HCT116 (cell line): ENCODE measurements at regions not wholly inside any gene's neighbourhood (a gene's known extent, or its start where the extent isn't known, plus 50 kb on each side); places are given as distances from the start of the nearest gene placed in this dataset.

Experiments
- ATAC-seq: fragments of 200-7000 bp; cut with Tn5 transposase; 2 replicates; pipeline ENCODE4 v1.9.1; 2020; ENCODE audit warnings: mild to moderate bottlenecking, moderate library complexity
- BruUV-seq: library from RNA; stranded (reverse); fragments of 400-500 nt; replicated peaks from 2 replicates; lab custom pipeline; 2021; lab: Mats Ljungman, UMichigan
- CTCF ChIA-PET: fragments of 300-600 bp; sonication (Branson Sonifier 250); formaldehyde crosslinking; loops from one replicate; lab custom pipeline; 2021; ENCODE audit warnings: antibody characterized with exemption; lab: Charles Lee
- POLR2A ChIA-PET: fragments of 300-600, 350-600 bp; sonication (Branson Sonifier 250); formaldehyde crosslinking; loops from one replicate; lab custom pipeline; 2021; ENCODE audit warnings: antibody characterized with exemption; lab: Charles Lee
- RAD21 ChIA-PET, 2 experiments: fragments of 300-600 bp; sonication (Branson Sonifier 250); formaldehyde crosslinking; loops; one replicate each; lab custom pipeline; 2023; ENCODE audit warnings: low total read pairs in 2 of 2; ENCODE audit not compliant: uncharacterized antibody in 2 of 2, unreplicated experiment in 2 of 2, low non-redundant PET in 1 of 2; lab: Charles Lee
- DNase-seq: peaks from one replicate; pipeline ENCODE4 v3.0.0-alpha.2; 2010; ENCODE audit warnings: low read depth, low spot score
- H2AFZ ChIP-seq: fragments of 200-600 bp; shearing (Covaris generic), sonication (generic); 2 replicates; pipeline ENCODE4 v1.6.1; 2017; ENCODE audit warnings: low read depth, mixed run types, mixed read lengths, antibody characterized with exemption, low read length; ENCODE audit not compliant: poor library complexity, severe bottlenecking
- H3K27ac ChIP-seq: 2 replicates; pipeline ENCODE4 v1.5.1; 2012; ENCODE audit warnings: low read depth, low read length
- H3K27me3 ChIP-seq: fragments of 200-600 bp; sonication (generic); 2 replicates; pipeline ENCODE4 v1.6.1; 2016; ENCODE audit warnings: mixed run types, low read length, mixed read lengths; ENCODE audit not compliant: insufficient read depth
- H3K36me3 ChIP-seq, 2 experiments: fragments of 200-500 bp in 1 of 2; fragments of 200-600 bp in 1 of 2; sonication (Bioruptor generic) in 1 of 2; sonication (generic) in 1 of 2; 2 replicates each; pipeline versions ENCODE4 v1.5.1 to v1.6.1; 2014 to 2016; ENCODE audit warnings: low read length in 2 of 2, inconsistent platforms in 1 of 2, mixed read lengths in 1 of 2, mixed run types in 1 of 2; ENCODE audit not compliant: insufficient read depth in 2 of 2, control insufficient read depth in 1 of 2
- H3K4me1 ChIP-seq, 2 experiments: fragments of 200-600 bp in 1 of 2; sonication (generic) in 1 of 2; 2 replicates each; pipeline versions ENCODE4 v1.5.1 to v1.6.1; 2012 to 2017; ENCODE audit warnings: low read length in 2 of 2, inconsistent platforms in 1 of 2, mild to moderate bottlenecking in 1 of 2, mixed read lengths in 1 of 2, mixed run types in 1 of 2, moderate library complexity in 1 of 2; ENCODE audit not compliant: insufficient read depth in 2 of 2, control insufficient read depth in 1 of 2
- H3K4me2 ChIP-seq: fragments of 200-600 bp; sonication (generic); 2 replicates; pipeline ENCODE4 v1.6.1; 2017; ENCODE audit warnings: mixed run types, low read length, mixed read lengths
- H3K4me3 ChIP-seq, 2 experiments: fragments of 200-600 bp in 1 of 2; sonication (generic) in 1 of 2; replicated peaks in 1 of 2; 2 replicates each; pipeline ENCODE4 v1.5.1; 2011 to 2016; ENCODE audit warnings: low read length in 2 of 2, control low read depth in 1 of 2, low read depth in 1 of 2, mild to moderate bottlenecking in 1 of 2, mixed read lengths in 1 of 2, mixed run types in 1 of 2
- H3K79me2 ChIP-seq: fragments of 200-600 bp; sonication (generic); 2 replicates; pipeline ENCODE4 v1.6.1; 2017; ENCODE audit warnings: mild to moderate bottlenecking, mixed run types, low read length, moderate library complexity, mixed read lengths; ENCODE audit not compliant: insufficient read depth
- H3K9ac ChIP-seq: fragments of 200-600 bp; sonication (generic); 2 replicates; pipeline ENCODE4 v1.6.1; 2016; ENCODE audit warnings: low read length, mixed read lengths
- H3K9me2 ChIP-seq: fragments of 200-600 bp; sonication (generic), shearing (Covaris generic); 2 replicates; pipeline ENCODE4 v1.6.1; 2017; ENCODE audit warnings: mixed run types, mild to moderate bottlenecking, moderate library complexity; ENCODE audit not compliant: insufficient read depth
- H3K9me3 ChIP-seq, 2 experiments: fragments of 200-500 bp in 1 of 2; fragments of 200-600 bp in 1 of 2; sonication (Bioruptor generic) in 1 of 2; sonication (generic) in 1 of 2; 2 replicates each; pipeline ENCODE4 v1.6.1; 2014 to 2017; ENCODE audit warnings: low read length in 2 of 2, mixed read lengths in 2 of 2, inconsistent platforms in 1 of 2, low read depth in 1 of 2, mild to moderate bottlenecking in 1 of 2, mixed run types in 1 of 2, moderate library complexity in 1 of 2; ENCODE audit not compliant: control insufficient read depth in 1 of 2, insufficient read depth in 1 of 2
- H4K20me1 ChIP-seq: fragments of 200-600 bp; sonication (generic), shearing (Covaris generic); 2 replicates; pipeline ENCODE4 v1.6.1; 2017; ENCODE audit warnings: mixed run types, mild to moderate bottlenecking, moderate library complexity; ENCODE audit not compliant: insufficient read depth
- ATF3 ChIP-seq: IDR thresholded peaks from 2 replicates; pipeline ENCODE4 v1.6.1; 2012
- EZH2phosphoT487 ChIP-seq: fragments of 200-600 bp; IDR thresholded peaks from 2 replicates; pipeline ENCODE4 v1.6.1; 2018; ENCODE audit warnings: antibody characterized with exemption, borderline replicate concordance
- intact Hi-C: fragments of 100-400 bp; cut with micrococcal nuclease; formaldehyde crosslinking; loops from 2 replicates; pipeline ENCODE4 v1.10.0; 2022
- TF ChIP-seq, protein P1 (sequence below), 3 experiments: fragments of 200-600 bp in 1 of 3; sonication (generic) in 1 of 3; IDR thresholded peaks in 2 of 3; conservative IDR thresholded peaks in 1 of 3; 2 replicates each; pipeline ENCODE4 v1.5.1; 2012 to 2017; ENCODE audit warnings: low read depth in 2 of 3, low read length in 2 of 3, antibody characterized with exemption in 1 of 3, borderline replicate concordance in 1 of 3, control low read depth in 1 of 3, mild to moderate bottlenecking in 1 of 3, mixed read lengths in 1 of 3, mixed run types in 1 of 3, moderate library complexity in 1 of 3; ENCODE audit not compliant: insufficient read depth in 1 of 3

DNA sequence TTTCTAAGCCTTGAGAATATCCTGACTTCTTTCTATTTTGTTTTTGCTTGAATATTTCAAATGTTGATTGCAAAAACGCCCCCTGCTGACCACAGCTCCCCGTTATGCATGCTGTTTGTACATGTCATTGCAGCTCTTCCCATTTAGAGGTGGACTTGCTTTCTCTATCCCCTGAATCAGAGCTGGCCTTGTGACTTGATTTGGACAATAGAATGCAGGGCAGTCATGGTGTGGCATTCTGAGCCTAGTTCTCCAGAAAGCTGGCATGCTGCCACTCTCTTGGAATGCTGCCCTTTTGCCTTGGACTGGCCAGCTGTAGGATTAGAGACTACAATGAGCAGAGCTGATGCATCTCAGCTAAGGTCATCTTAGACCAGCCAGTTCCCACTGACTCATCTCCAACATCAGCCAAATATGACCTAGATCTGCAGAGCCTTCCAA lies 1561.5 kb downstream of the MRPL39 start:
- no peaks in the 10 kb centered on the region for H3K27me3 ChIP-seq
- DNase-seq (no peak), ATAC-seq (no peak)
- H3K4me1 ChIP-seq: no peaks in the 10 kb centered on the region
- no peaks in the 10 kb centered on the region for H4K20me1 ChIP-seq
- RAD21 ChIA-PET: no interaction called here
- H3K36me3 ChIP-seq: no peaks in the 10 kb centered on the region
- peaks cover 12 to 18% of the 10 kb centered on the region in 2 experiments; a peak in 2 of 4 replicates for H3K9me3 ChIP-seq
- CTCF ChIA-PET: no interaction called here
- H2AFZ ChIP-seq: no peak overlapping the region
- H3K4me3 ChIP-seq: no peak overlapping the region
- H3K9me2 ChIP-seq: no peaks in the 10 kb centered on the region
- no peak overlapping the region for H3K4me2 ChIP-seq
- TF ChIP-seq, protein P1, sequence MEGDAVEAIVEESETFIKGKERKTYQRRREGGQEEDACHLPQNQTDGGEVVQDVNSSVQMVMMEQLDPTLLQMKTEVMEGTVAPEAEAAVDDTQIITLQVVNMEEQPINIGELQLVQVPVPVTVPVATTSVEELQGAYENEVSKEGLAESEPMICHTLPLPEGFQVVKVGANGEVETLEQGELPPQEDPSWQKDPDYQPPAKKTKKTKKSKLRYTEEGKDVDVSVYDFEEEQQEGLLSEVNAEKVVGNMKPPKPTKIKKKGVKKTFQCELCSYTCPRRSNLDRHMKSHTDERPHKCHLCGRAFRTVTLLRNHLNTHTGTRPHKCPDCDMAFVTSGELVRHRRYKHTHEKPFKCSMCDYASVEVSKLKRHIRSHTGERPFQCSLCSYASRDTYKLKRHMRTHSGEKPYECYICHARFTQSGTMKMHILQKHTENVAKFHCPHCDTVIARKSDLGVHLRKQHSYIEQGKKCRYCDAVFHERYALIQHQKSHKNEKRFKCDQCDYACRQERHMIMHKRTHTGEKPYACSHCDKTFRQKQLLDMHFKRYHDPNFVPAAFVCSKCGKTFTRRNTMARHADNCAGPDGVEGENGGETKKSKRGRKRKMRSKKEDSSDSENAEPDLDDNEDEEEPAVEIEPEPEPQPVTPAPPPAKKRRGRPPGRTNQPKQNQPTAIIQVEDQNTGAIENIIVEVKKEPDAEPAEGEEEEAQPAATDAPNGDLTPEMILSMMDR (IDR thresholded peaks at IDR 0.05 in 2 of 3, conservative IDR thresholded peaks at IDR 0.05 in 1 of 3; ENCODE audit: borderline replicate concordance in 1 of 3, insufficient read depth in 1 of 3, low read depth in 2 of 3, low read length in 2 of 3): 0 out of 6 replicates have a peak, but pooled peaks of 1 of the 3 experiments have one; percentile 7
- TF ChIP-seq EZH2phosphoT487: no peak
- intact Hi-C loops: no loop called here
- H3K79me2 ChIP-seq: no peaks in the 10 kb centered on the region
- POLR2A ChIA-PET: no interaction called here
- H3K27ac ChIP-seq: no peak overlapping the region
- no peak overlapping the region for H3K9ac ChIP-seq
- no TSS peak for BruUV-seq

DNA sequence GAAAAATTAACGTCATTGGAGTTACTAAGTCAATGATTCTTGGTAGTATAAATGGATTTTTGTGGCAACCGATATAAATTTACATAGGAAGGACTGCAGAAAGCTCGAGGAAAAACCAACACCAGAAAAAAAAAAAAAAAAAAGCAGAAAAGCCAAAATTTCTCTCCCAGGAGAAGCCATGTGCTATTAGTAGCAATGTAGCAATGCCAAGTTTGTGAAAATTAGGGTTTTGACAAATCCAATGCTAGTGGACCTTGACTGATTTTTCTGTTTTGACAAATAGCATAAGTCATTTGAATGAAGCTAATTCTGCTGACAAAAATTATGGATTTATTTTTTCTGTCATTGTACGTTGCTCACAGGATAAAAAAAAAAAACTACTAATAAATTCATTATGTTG lies 1561.9 kb downstream of the MRPL39 start:
- Histone ChIP-seq H3K4me3 (no peak overlapping the region), H3K27me3 (no peaks in the 10 kb centered on the region), H4K20me1 (no peaks in the 10 kb centered on the region), H3K4me1 (no peaks in the 10 kb centered on the region), H3K9ac (no peak overlapping the region), H3K79me2 (no peaks in the 10 kb centered on the region), H3K4me2 (no peak overlapping the region), H3K27ac (no peak overlapping the region), H3K36me3 (no peaks in the 10 kb centered on the region), H2AFZ (no peak overlapping the region), H3K9me3 (peaks cover 12 to 20% of the 10 kb centered on the region in 2 experiments; a peak in 2 of 4 replicates), H3K9me2 (no peaks in the 10 kb centered on the region)
- ChIA-PET CTCF (no interaction called here), POLR2A (no interaction called here), RAD21 (no interaction called here)
- DNase-seq: no peak
- no peak for ATAC-seq
- intact Hi-C loops: no loop called here
- no TSS peak for BruUV-seq
- no peak for TF ChIP-seq ATF3
